ENCODE measurements at regions not wholly inside any gene's neighbourhood (a gene's known extent, or its start where the extent isn't known, plus 50 kb on each side); places are given as distances from the start of the nearest gene placed in this dataset.

GRCh38 chr2:139217641-139218040 is 437.5 kb upstream of the NXPH2 start:
- Mint-ChIP-seq H3K27me3 (ENCODE audit: insufficient read depth, unreplicated experiment) (no peaks in the 10 kb centered on the region), H3K27ac (ENCODE audit: low read depth, unreplicated experiment) (no peak overlapping the region), H3K36me3 (ENCODE audit: insufficient read depth, unreplicated experiment) (no peaks in the 10 kb centered on the region), H3K9me3 (ENCODE audit: unreplicated experiment) (no peaks in the 10 kb centered on the region), H3K4me3 (ENCODE audit: unreplicated experiment) (no peak overlapping the region), H3K4me1 (ENCODE audit: insufficient read depth, unreplicated experiment) (no peaks in the 10 kb centered on the region)
- intact Hi-C loops (cut with micrococcal nuclease), result no loop called here
- CTCF ChIA-PET, result no interaction called here
- no peak for DNase-seq (ENCODE audit: unreplicated experiment)
- POLR2A ChIA-PET, result no interaction called here
- no peak for TF ChIP-seq CTCF (IDR thresholded peaks at IDR 0.05; ENCODE audit: unreplicated experiment)
- no TSS peak for BruUV-seq (replicated peaks)

GRCh38 chr2:139216435-139216834 is 436.2 kb upstream of the NXPH2 start:
- no peak for DNase-seq (ENCODE audit: unreplicated experiment)
- H3K4me1 Mint-ChIP-seq (ENCODE audit: insufficient read depth, unreplicated experiment), result no peaks in the 10 kb centered on the region
- TF ChIP-seq CTCF (IDR thresholded peaks at IDR 0.05; ENCODE audit: unreplicated experiment), result no peak
- no peaks in the 10 kb centered on the region for H3K27me3 Mint-ChIP-seq (ENCODE audit: insufficient read depth, unreplicated experiment)
- CTCF ChIA-PET, result no interaction called here
- intact Hi-C loops (cut with micrococcal nuclease), result no loop called here
- no peak overlapping the region for H3K4me3 Mint-ChIP-seq (ENCODE audit: unreplicated experiment)
- H3K36me3 Mint-ChIP-seq (ENCODE audit: insufficient read depth, unreplicated experiment), result no peaks in the 10 kb centered on the region
- POLR2A ChIA-PET, result no interaction called here
- H3K9me3 Mint-ChIP-seq (ENCODE audit: unreplicated experiment), result no peaks in the 10 kb centered on the region
- no peak overlapping the region for H3K27ac Mint-ChIP-seq (ENCODE audit: low read depth, unreplicated experiment)
- BruUV-seq (replicated peaks), result no TSS peak

- intact Hi-C loops (cut with micrococcal nuclease), result no loop called here
Measured at GRCh38 chr2:139214801-139215200, 434.6 kb upstream of the NXPH2 start.

GRCh38 chr2:139209586-139209985 is 429.4 kb upstream of the NXPH2 start:
- no peak for DNase-seq (ENCODE audit: unreplicated experiment)
- Mint-ChIP-seq H3K36me3 (ENCODE audit: insufficient read depth, unreplicated experiment) (no peaks in the 10 kb centered on the region), H3K4me3 (ENCODE audit: unreplicated experiment) (no peak overlapping the region), H3K9me3 (ENCODE audit: unreplicated experiment) (no peaks in the 10 kb centered on the region), H3K27ac (ENCODE audit: low read depth, unreplicated experiment) (no peak overlapping the region), H3K27me3 (ENCODE audit: insufficient read depth, unreplicated experiment) (no peaks in the 10 kb centered on the region), H3K4me1 (ENCODE audit: insufficient read depth, unreplicated experiment) (no peaks in the 10 kb centered on the region)
- CTCF ChIA-PET, result no interaction called here
- TF ChIP-seq CTCF (IDR thresholded peaks at IDR 0.05; ENCODE audit: unreplicated experiment), result no peak
- POLR2A ChIA-PET, result no interaction called here
- BruUV-seq (replicated peaks), result no TSS peak
- intact Hi-C loops (cut with micrococcal nuclease), result no loop called here

More at GRCh38 chr2:139214801-139215200, 434.6 kb upstream of the NXPH2 start:
- H3K36me3 Mint-ChIP-seq (ENCODE audit: insufficient read depth, unreplicated experiment), result no peaks in the 10 kb centered on the region
- no peak for TF ChIP-seq CTCF (IDR thresholded peaks at IDR 0.05; ENCODE audit: unreplicated experiment)
- POLR2A ChIA-PET, result no interaction called here
- CTCF ChIA-PET, result no interaction called here
- no peak overlapping the region for H3K27ac Mint-ChIP-seq (ENCODE audit: low read depth, unreplicated experiment)
- DNase-seq (ENCODE audit: unreplicated experiment), result no peak
- H3K9me3 Mint-ChIP-seq (ENCODE audit: unreplicated experiment), result no peaks in the 10 kb centered on the region
- BruUV-seq (replicated peaks), result no TSS peak
- no peaks in the 10 kb centered on the region for H3K4me1 Mint-ChIP-seq (ENCODE audit: insufficient read depth, unreplicated experiment)
- no peaks in the 10 kb centered on the region for H3K27me3 Mint-ChIP-seq (ENCODE audit: insufficient read depth, unreplicated experiment)
- no peak overlapping the region for H3K4me3 Mint-ChIP-seq (ENCODE audit: unreplicated experiment)

All from MCF 10A (cell line).